WERI-Rb-1 (cell line): ENCODE measurements at regions not wholly inside any gene's neighbourhood (a gene's known extent, or its start where the extent isn't known, plus 50 kb on each side); places are given as distances from the start of the nearest gene placed in this dataset.
"Not testable (repeated sequence)": the region's sequence is repeated elsewhere in the genome, so short reads cannot be mapped to it uniquely, and the experiment has no call there.

Experiments used
- DNase-seq: peaks from one replicate; pipeline ENCODE4 v3.0.0-alpha.2; 2020
- H3K27ac ChIP-seq: fragments of 250-450 bp; sonication (Bioruptor Pico); 2 replicates; pipeline ENCODE4 v1.5.1; 2020; ENCODE audit warnings: mild to moderate bottlenecking, moderate library complexity
- H3K27me3 ChIP-seq: fragments of 250-450 bp; sonication (Bioruptor Pico); 2 replicates; pipeline ENCODE4 v1.5.1; 2021; ENCODE audit warnings: mild to moderate bottlenecking, low read depth, moderate library complexity; ENCODE audit not compliant: insufficient read depth, severe bottlenecking
- H3K36me3 ChIP-seq: fragments of 250-450 bp; sonication (Bioruptor Pico); 2 replicates; pipeline ENCODE4 v1.5.1; 2020; ENCODE audit warnings: mild to moderate bottlenecking, moderate library complexity
- H3K4me3 ChIP-seq: 2 replicates; pipeline ENCODE4 v1.5.1; 2011; ENCODE audit warnings: low read depth, mild to moderate bottlenecking, control low read depth, low read length
- H3K9me3 ChIP-seq: fragments of 250-450 bp; sonication (Bioruptor Pico); 2 replicates; pipeline ENCODE4 v1.5.1; 2021; ENCODE audit warnings: mild to moderate bottlenecking, moderate library complexity; ENCODE audit not compliant: severe bottlenecking
- CTCF ChIP-seq: IDR thresholded peaks from 2 replicates; pipeline ENCODE4 v1.5.1; 2011; ENCODE audit warnings: low read depth, mild to moderate bottlenecking, control low read depth, inconsistent platforms, low read length

DNA sequence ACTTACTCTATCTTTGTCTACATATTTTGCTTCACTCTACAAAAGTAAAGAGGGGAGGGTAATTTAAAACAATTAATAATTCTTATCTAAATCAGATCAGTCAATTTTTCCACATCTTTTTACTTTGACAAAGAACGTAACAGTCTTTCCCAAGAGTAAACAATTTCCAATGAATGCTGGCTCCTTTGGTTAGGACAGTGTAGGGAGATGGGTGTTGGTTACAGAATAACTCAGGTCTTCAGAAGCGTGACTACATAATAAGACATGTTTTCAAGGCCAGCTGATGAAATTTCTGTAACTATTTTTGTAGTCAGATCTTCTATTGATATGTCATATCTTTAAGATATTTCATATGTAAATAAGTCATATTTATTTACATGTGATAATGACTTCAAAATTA, 183.0 kb upstream of the CAND1 start:
- Histone ChIP-seq H3K4me3 (no peak overlapping the region), H3K27ac (no peak overlapping the region), H3K36me3 (no peaks in the 10 kb centered on the region), H3K27me3 (no peaks in the 10 kb centered on the region), H3K9me3 (no peaks in the 10 kb centered on the region)
- DNase-seq = no peak
- TF ChIP-seq CTCF = no peak

GRCh38 chr12:67088401-67089118, 180.6 kb upstream of the CAND1 start:
- Histone ChIP-seq H3K9me3 (no peaks in the 10 kb centered on the region), H3K36me3 (no peaks in the 10 kb centered on the region), H3K4me3 (no peak overlapping the region), H3K27me3 (no peaks in the 10 kb centered on the region), H3K27ac (no peak overlapping the region)
- no peak for TF ChIP-seq CTCF
- no peak for DNase-seq

GRCh38 chr12:67091204-67091603, 178.0 kb upstream of the CAND1 start:
- TF ChIP-seq CTCF = no peak
- Histone ChIP-seq H3K4me3 (no peak overlapping the region), H3K27ac (no peak overlapping the region), H3K36me3 (no peaks in the 10 kb centered on the region), H3K9me3 (no peaks in the 10 kb centered on the region), H3K27me3 (no peaks in the 10 kb centered on the region)
- DNase-seq = no peak

- no peaks in the 10 kb centered on the region for H3K36me3 ChIP-seq
- H3K27me3 ChIP-seq = no peaks in the 10 kb centered on the region
- no peaks in the 10 kb centered on the region for H3K9me3 ChIP-seq
- no peak overlapping the region for H3K4me3 ChIP-seq
- TF ChIP-seq CTCF = no peak
- H3K27ac ChIP-seq = no peak overlapping the region
- no peak for DNase-seq
These were observed 177.5 kb upstream of the CAND1 start for GRCh38 chr12:67091678-67092077.

DNA sequence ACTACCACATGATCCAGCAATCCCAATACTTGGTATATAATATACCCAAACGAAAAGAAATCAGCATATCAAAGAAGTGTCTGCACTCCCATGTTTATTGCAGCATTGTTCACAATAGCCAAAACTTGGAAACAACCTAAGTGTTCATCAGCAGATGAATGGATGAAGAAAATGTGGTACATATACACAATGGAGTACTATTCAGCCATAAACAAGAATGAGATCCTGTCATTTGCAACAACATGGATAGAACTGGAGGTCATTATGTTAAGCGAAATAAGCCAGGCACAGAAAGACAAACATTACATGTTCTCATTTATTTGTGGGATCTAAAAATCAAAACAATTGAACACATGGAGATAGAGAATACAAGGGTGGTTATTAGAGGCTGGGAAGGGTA, 176.2 kb upstream of the CAND1 start:
- not testable (repeated sequence) for H3K9me3 ChIP-seq, DNase-seq, H3K4me3 ChIP-seq, H3K27ac ChIP-seq, H3K27me3 ChIP-seq, H3K36me3 ChIP-seq

DNA sequence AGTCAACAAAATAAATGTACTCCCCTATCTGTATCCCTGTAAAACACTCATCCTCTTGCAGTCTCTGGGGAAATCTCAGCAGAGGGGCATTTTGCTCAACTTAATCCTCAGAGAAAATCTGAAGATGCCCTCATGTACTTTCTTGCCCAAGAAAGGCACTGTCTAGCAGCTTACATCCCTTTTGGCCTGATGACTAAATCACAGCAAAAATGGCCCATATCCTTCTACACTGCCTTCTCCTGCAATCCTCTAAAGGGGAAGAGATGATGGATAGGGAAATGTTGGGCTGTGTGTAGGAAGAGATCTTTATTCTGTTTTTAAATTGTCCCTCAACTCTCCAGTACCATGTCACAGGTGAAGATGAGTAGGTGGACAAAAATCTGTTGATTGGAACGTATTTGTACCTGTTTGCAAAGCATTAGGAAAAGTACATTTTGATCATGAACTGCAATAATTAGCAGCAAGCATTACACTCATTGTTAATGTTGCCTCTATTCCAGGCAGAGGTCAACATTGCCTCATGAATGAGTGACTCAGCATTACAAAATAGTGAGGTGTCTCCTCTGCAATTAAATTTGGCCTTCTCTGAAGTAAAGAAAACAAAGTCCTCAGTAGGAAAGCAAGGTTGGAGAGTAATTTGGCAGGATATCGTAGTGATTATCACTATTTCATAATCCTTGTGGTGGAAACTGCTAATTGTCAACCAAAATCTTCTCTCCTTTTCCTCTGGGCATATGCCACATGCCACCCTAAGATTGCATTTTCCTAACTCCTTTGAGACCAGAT, 172.4 kb upstream of the CAND1 start:
- H3K4me3 ChIP-seq = no peak overlapping the region
- TF ChIP-seq CTCF = no peak
- no peaks in the 10 kb centered on the region for H3K27me3 ChIP-seq
- no peaks in the 10 kb centered on the region for H3K36me3 ChIP-seq
- no peak for DNase-seq
- no peaks in the 10 kb centered on the region for H3K9me3 ChIP-seq
- no peak overlapping the region for H3K27ac ChIP-seq
